Astrocyte (in vitro differentiated cells and primary cell): ENCODE measurements at regions not wholly inside any gene's neighbourhood (a gene's known extent, or its start where the extent isn't known, plus 50 kb on each side); places are given as distances from the start of the nearest gene placed in this dataset.

Experiments
- DNase-seq: peaks from one replicate; pipeline ENCODE4 v3.0.0-alpha.2; 2010; ENCODE audit warnings: low read depth
- FAIRE-seq: peaks from 2 replicates; lab custom pipeline; 2011; peaks lifted over from hg19 to GRCh38; lab: Jason Lieb, UNC
- H2AFZ ChIP-seq: 2 replicates; pipeline ENCODE4 v1.6.0; 2012; ENCODE audit warnings: low read depth, low read length, inconsistent platforms
- H3K27ac ChIP-seq: 2 replicates; pipeline ENCODE4 v1.5.1; 2011; ENCODE audit warnings: low read depth, low read length, inconsistent platforms
- H3K27me3 ChIP-seq: 2 replicates; pipeline ENCODE4 v1.6.0; 2011; ENCODE audit warnings: low read length, inconsistent platforms; ENCODE audit not compliant: insufficient read depth
- H3K36me3 ChIP-seq: 2 replicates; pipeline ENCODE4 v1.5.1; 2011; ENCODE audit warnings: low read length, inconsistent platforms; ENCODE audit not compliant: insufficient read depth
- H3K4me1 ChIP-seq: 2 replicates; pipeline ENCODE4 v1.5.1; 2011; ENCODE audit warnings: low read length, inconsistent platforms; ENCODE audit not compliant: insufficient read depth
- H3K4me2 ChIP-seq: 2 replicates; pipeline ENCODE4 v1.6.0; 2012; ENCODE audit warnings: low read length, inconsistent platforms
- H3K4me3 ChIP-seq: 2 replicates; pipeline ENCODE4 v1.5.1; 2011; ENCODE audit warnings: low read depth, mild to moderate bottlenecking, low read length, inconsistent platforms; ENCODE audit not compliant: insufficient read depth
- H3K79me2 ChIP-seq: 2 replicates; pipeline ENCODE4 v1.6.0; 2012; ENCODE audit warnings: mild to moderate bottlenecking, low read length, inconsistent platforms; ENCODE audit not compliant: insufficient read depth
- H3K9ac ChIP-seq: 2 replicates; pipeline ENCODE4 v1.6.0; 2012; ENCODE audit warnings: mild to moderate bottlenecking, low read length, inconsistent platforms
- H3K9me3 ChIP-seq: 2 replicates; pipeline ENCODE4 v1.5.1; 2012; ENCODE audit warnings: low read depth, mild to moderate bottlenecking, low read length, inconsistent platforms; ENCODE audit not compliant: insufficient read depth
- H4K20me1 ChIP-seq: 2 replicates; pipeline ENCODE4 v1.6.0; 2012; ENCODE audit warnings: low read length, inconsistent platforms; ENCODE audit not compliant: insufficient read depth
- H3K27ac Mint-ChIP-seq: one replicate; pipeline ENCODE4 v1.8.0; 2021; ENCODE audit warnings: mild to moderate bottlenecking, mixed read lengths; ENCODE audit not compliant: unreplicated experiment
- H3K27me3 Mint-ChIP-seq: one replicate; pipeline ENCODE4 v1.8.0; 2021; ENCODE audit warnings: low read depth, mixed read lengths; ENCODE audit not compliant: unreplicated experiment
- H3K36me3 Mint-ChIP-seq: one replicate; pipeline ENCODE4 v1.8.0; 2021; ENCODE audit warnings: low read depth, mixed read lengths; ENCODE audit not compliant: unreplicated experiment
- H3K4me1 Mint-ChIP-seq: one replicate; pipeline ENCODE4 v1.8.0; 2021; ENCODE audit warnings: low read depth, mixed read lengths; ENCODE audit not compliant: unreplicated experiment
- H3K4me3 Mint-ChIP-seq: one replicate; pipeline ENCODE4 v1.8.0; 2021; ENCODE audit warnings: mild to moderate bottlenecking, moderate library complexity, mixed read lengths; ENCODE audit not compliant: unreplicated experiment
- H3K9me3 Mint-ChIP-seq: one replicate; pipeline ENCODE4 v1.8.0; 2021; ENCODE audit warnings: mild to moderate bottlenecking, mixed read lengths; ENCODE audit not compliant: unreplicated experiment
- EZH2 ChIP-seq: IDR thresholded peaks from 2 replicates; pipeline ENCODE4 v1.6.1; 2012; ENCODE audit warnings: mild to moderate bottlenecking, low read length, inconsistent platforms; ENCODE audit not compliant: insufficient read depth
- TF ChIP-seq, protein P1 (sequence below): IDR thresholded peaks from 2 replicates; pipeline ENCODE4 v1.5.1; 2011; ENCODE audit warnings: low read depth, mild to moderate bottlenecking, inconsistent platforms, low read length, moderate library complexity; ENCODE audit not compliant: insufficient read depth

DNA sequence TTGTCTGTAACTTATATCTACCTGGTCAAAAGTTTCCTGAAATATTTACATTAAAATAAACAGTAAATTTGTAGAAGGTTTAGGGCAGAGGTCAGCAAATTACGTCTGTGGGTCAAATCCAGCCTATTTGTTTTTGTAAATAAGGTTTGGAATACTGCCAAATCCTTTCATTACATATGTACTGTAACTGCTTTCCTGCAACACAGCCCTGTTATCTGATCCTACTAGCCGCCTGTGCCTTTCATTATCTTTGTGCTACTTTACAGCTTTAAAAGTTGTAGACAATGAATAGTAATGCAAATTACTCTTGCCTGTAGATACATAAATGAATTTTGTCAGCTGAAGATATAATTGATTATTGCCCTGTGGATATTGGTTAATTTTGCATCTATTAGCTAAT is 369.6 kb upstream of the SLC7A11 start:
- Histone ChIP-seq H3K9ac (no peak overlapping the region), H3K4me3 (no peak overlapping the region), H3K4me2 (no peak overlapping the region), H3K36me3 (no peaks in the 10 kb centered on the region), H3K27me3 (no peaks in the 10 kb centered on the region), H3K79me2 (no peaks in the 10 kb centered on the region), H2AFZ (no peak overlapping the region), H3K27ac (no peak overlapping the region), H3K4me1 (peaks cover 10% of the 10 kb centered on the region), H4K20me1 (no peaks in the 10 kb centered on the region), H3K9me3 (no peaks in the 10 kb centered on the region)
- DNase-seq (no peak), FAIRE-seq (no peak)
- Mint-ChIP-seq H3K4me3 (no peak overlapping the region), H3K27me3 (peaks cover 2% of the 10 kb centered on the region), H3K4me1 (peaks cover 11% of the 10 kb centered on the region), H3K9me3 (no peaks in the 10 kb centered on the region), H3K36me3 (no peaks in the 10 kb centered on the region), H3K27ac (no peak overlapping the region)
- TF ChIP-seq EZH2 = no peak
- TF ChIP-seq, protein P1, sequence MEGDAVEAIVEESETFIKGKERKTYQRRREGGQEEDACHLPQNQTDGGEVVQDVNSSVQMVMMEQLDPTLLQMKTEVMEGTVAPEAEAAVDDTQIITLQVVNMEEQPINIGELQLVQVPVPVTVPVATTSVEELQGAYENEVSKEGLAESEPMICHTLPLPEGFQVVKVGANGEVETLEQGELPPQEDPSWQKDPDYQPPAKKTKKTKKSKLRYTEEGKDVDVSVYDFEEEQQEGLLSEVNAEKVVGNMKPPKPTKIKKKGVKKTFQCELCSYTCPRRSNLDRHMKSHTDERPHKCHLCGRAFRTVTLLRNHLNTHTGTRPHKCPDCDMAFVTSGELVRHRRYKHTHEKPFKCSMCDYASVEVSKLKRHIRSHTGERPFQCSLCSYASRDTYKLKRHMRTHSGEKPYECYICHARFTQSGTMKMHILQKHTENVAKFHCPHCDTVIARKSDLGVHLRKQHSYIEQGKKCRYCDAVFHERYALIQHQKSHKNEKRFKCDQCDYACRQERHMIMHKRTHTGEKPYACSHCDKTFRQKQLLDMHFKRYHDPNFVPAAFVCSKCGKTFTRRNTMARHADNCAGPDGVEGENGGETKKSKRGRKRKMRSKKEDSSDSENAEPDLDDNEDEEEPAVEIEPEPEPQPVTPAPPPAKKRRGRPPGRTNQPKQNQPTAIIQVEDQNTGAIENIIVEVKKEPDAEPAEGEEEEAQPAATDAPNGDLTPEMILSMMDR = no peak

DNA sequence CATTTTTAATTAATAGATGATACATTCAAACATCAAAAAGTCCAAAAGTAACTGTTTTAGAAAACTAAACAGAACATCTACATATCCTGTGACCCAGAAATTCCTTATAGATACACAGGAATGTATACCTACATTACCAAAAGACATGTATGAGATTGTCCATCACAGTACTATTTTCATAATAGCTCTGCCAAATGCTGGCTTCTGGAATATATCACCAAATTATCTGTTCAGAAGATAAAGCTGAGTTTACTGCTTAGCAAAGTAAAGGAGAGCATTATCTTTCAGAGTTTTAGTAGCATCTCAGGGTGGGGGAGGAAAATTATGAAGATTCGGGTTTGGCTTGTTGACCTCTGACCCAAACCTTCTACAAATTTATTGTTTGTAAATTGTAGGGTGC is 368.9 kb upstream of the SLC7A11 start:
- no peak for FAIRE-seq
- Histone ChIP-seq H3K9me3 (no peaks in the 10 kb centered on the region), H3K79me2 (no peaks in the 10 kb centered on the region), H4K20me1 (no peaks in the 10 kb centered on the region), H2AFZ (no peak overlapping the region), H3K36me3 (no peaks in the 10 kb centered on the region), H3K4me1 (peaks cover 10% of the 10 kb centered on the region), H3K4me3 (no peak overlapping the region), H3K4me2 (no peak overlapping the region), H3K27me3 (no peaks in the 10 kb centered on the region), H3K9ac (no peak overlapping the region), H3K27ac (no peak overlapping the region)
- TF ChIP-seq, protein P1 = no peak
- TF ChIP-seq EZH2 = no peak
- Mint-ChIP-seq H3K27ac (no peak overlapping the region), H3K4me1 (peaks cover 11% of the 10 kb centered on the region), H3K9me3 (no peaks in the 10 kb centered on the region), H3K36me3 (no peaks in the 10 kb centered on the region), H3K27me3 (peaks cover 2% of the 10 kb centered on the region), H3K4me3 (no peak overlapping the region)
- DNase-seq = no peak

DNA sequence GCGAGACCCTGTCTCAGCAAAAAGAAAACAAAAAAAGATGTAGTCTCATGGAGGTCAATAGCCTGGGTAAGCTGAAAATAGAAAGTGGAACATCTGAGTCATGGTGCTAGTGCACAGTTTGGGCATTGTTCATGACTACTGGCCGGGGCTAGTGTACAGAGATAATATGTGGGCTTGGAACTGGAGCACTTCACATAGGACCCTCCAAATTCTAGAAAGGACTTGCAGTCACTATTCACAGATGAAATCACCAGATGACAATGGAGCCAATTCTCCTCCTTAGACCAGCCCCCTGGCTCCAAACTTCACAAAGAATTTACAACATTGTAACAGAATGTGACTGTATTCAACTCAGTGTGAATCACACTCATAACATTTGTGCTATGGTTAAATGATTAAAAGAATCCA is 367.8 kb upstream of the SLC7A11 start:
- no peak overlapping the region for H3K4me3 Mint-ChIP-seq
- DNase-seq (peak; percentile 93), FAIRE-seq (peak; percentile 81)
- no peaks in the 10 kb centered on the region for H3K9me3 ChIP-seq
- H3K27ac Mint-ChIP-seq = peak overlapping the region; percentile 38
- H3K4me3 ChIP-seq = no peak overlapping the region
- peak overlapping the region; percentile 61 for H3K4me2 ChIP-seq
- H2AFZ ChIP-seq = no peak overlapping the region
- H3K9me3 Mint-ChIP-seq = no peaks in the 10 kb centered on the region
- peaks cover 11% of the 10 kb centered on the region for H3K4me1 Mint-ChIP-seq
- TF ChIP-seq EZH2 = no peak
- TF ChIP-seq, protein P1 = no peak
- peak overlapping the region; percentile 35 for H3K27ac ChIP-seq
- no peaks in the 10 kb centered on the region for H3K79me2 ChIP-seq
- no peaks in the 10 kb centered on the region for H4K20me1 ChIP-seq
- no peaks in the 10 kb centered on the region for H3K36me3 ChIP-seq
- no peaks in the 10 kb centered on the region for H3K27me3 ChIP-seq
- H3K36me3 Mint-ChIP-seq = no peaks in the 10 kb centered on the region
- peaks cover 2% of the 10 kb centered on the region for H3K27me3 Mint-ChIP-seq
- H3K4me1 ChIP-seq = peaks cover 10% of the 10 kb centered on the region
- H3K9ac ChIP-seq = no peak overlapping the region
